ENCODE measurements at regions not wholly inside any gene's neighbourhood (a gene's known extent, or its start where the extent isn't known, plus 50 kb on each side); places are given as distances from the start of the nearest gene placed in this dataset.

DNA sequence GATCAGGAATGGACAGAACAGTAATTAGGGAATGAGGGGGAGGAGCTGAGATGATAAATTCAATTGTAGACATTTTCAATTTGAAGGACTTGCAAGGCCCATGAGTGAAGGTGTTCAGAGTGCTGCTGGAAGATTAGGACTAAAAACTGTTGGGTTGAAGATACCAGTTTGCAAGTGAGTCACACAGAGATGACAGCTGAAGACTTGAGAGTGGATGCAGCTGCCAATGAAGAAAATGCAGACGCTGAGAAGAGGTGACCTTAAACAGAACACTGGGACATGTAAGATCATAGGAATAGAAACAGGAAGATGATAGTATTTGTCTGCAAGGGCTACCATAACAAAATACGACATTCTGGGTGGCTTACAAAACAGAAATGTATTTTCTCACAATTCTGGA, 1716.5 kb upstream of the SLC10A2 start:
- Histone ChIP-seq H3K36me3 (ENCODE audit: control insufficient read depth, insufficient read depth, low read length) (no peaks in the 10 kb centered on the region), H4K20me1 (ENCODE audit: control insufficient read depth, extremely low read depth, insufficient read depth, low read length) (no peaks in the 10 kb centered on the region), H3K79me2 (ENCODE audit: control insufficient read depth, insufficient read depth, low read length) (no peaks in the 10 kb centered on the region), H3K4me3 (replicated peaks in 1 of 4; ENCODE audit: control extremely low read depth in 1 of 4, insufficient read depth in 1 of 4, low read depth in 3 of 4, low read length in 4 of 4) (no peak overlapping the region), H2AFZ (ENCODE audit: low read length) (no peak overlapping the region), H3K9ac (ENCODE audit: insufficient read depth, low read length) (no peak overlapping the region), H3K27me3 (ENCODE audit: control insufficient read depth, insufficient read depth, low read length) (no peaks in the 10 kb centered on the region), H3K4me1 (ENCODE audit: control insufficient read depth, extremely low read depth, insufficient read depth, low read length) (no peaks in the 10 kb centered on the region), H3K4me2 (ENCODE audit: extremely low read depth, insufficient read depth, low read length) (no peak overlapping the region), H3K27ac (ENCODE audit: insufficient read depth, low read length) (no peak overlapping the region), H3K9me3 (ENCODE audit: control insufficient read depth, insufficient read depth, low read depth, low read length) (no peaks in the 10 kb centered on the region)
- TF ChIP-seq, protein P1, sequence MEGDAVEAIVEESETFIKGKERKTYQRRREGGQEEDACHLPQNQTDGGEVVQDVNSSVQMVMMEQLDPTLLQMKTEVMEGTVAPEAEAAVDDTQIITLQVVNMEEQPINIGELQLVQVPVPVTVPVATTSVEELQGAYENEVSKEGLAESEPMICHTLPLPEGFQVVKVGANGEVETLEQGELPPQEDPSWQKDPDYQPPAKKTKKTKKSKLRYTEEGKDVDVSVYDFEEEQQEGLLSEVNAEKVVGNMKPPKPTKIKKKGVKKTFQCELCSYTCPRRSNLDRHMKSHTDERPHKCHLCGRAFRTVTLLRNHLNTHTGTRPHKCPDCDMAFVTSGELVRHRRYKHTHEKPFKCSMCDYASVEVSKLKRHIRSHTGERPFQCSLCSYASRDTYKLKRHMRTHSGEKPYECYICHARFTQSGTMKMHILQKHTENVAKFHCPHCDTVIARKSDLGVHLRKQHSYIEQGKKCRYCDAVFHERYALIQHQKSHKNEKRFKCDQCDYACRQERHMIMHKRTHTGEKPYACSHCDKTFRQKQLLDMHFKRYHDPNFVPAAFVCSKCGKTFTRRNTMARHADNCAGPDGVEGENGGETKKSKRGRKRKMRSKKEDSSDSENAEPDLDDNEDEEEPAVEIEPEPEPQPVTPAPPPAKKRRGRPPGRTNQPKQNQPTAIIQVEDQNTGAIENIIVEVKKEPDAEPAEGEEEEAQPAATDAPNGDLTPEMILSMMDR (conservative IDR thresholded peaks at IDR 0.05 in 1 of 2, IDR thresholded peaks at IDR 0.05 in 1 of 2; ENCODE audit: low read depth in 1 of 2, low read length in 2 of 2), result no peak
- TF ChIP-seq EZH2 (IDR thresholded peaks at IDR 0.05; ENCODE audit: low read length, missing control alignments), result no peak
- DNase-seq (ENCODE audit: low read depth in 2 of 2), result no peak

DNA sequence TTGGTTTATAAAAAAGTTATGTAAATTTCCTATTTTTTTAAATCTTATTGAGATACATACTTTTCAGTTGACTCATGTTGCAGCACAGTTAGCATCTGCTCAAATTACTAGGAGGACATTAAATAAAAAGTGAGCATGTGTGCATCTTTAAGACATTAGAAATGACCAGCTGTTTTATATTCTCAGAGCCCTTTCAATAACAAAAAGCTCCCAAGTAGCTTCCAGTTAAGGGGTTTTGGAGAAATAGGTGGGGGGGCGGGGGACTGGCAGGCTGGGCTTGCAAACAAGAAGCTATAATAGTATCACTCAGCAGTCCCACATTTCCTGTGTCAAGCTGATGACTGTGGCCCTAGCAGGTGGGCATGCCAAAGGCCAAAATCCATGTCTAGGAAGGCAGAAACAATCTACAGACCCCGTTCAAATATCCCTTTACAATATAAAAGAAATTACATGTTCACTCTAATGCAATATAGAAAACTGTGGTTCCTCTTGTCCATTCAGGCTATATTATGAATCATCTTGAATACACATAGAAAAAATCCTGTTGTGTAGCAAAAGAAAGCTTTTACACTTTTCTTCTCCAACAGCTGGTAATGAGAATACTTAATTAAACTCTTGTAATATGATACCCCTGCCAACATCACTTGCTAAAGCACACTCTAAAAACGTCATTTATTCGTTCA, 1713.2 kb upstream of the SLC10A2 start:
- TF ChIP-seq, protein P1 (conservative IDR thresholded peaks at IDR 0.05 in 1 of 2, IDR thresholded peaks at IDR 0.05 in 1 of 2; ENCODE audit: low read depth in 1 of 2, low read length in 2 of 2), result no peak
- TF ChIP-seq EZH2 (IDR thresholded peaks at IDR 0.05; ENCODE audit: low read length, missing control alignments), result no peak
- Histone ChIP-seq H3K4me3 (replicated peaks in 1 of 4; ENCODE audit: control extremely low read depth in 1 of 4, insufficient read depth in 1 of 4, low read depth in 3 of 4, low read length in 4 of 4) (no peak overlapping the region), H3K79me2 (ENCODE audit: control insufficient read depth, insufficient read depth, low read length) (no peaks in the 10 kb centered on the region), H3K36me3 (ENCODE audit: control insufficient read depth, insufficient read depth, low read length) (no peaks in the 10 kb centered on the region), H3K27ac (ENCODE audit: insufficient read depth, low read length) (no peak overlapping the region), H3K27me3 (ENCODE audit: control insufficient read depth, insufficient read depth, low read length) (no peaks in the 10 kb centered on the region), H3K4me1 (ENCODE audit: control insufficient read depth, extremely low read depth, insufficient read depth, low read length) (no peaks in the 10 kb centered on the region), H3K9ac (ENCODE audit: insufficient read depth, low read length) (no peak overlapping the region), H4K20me1 (ENCODE audit: control insufficient read depth, extremely low read depth, insufficient read depth, low read length) (no peaks in the 10 kb centered on the region), H2AFZ (ENCODE audit: low read length) (no peak overlapping the region), H3K4me2 (ENCODE audit: extremely low read depth, insufficient read depth, low read length) (no peak overlapping the region), H3K9me3 (ENCODE audit: control insufficient read depth, insufficient read depth, low read depth, low read length) (no peaks in the 10 kb centered on the region)
- peak; percentile 58 to 90 for DNase-seq (ENCODE audit: low read depth in 2 of 2)

DNA sequence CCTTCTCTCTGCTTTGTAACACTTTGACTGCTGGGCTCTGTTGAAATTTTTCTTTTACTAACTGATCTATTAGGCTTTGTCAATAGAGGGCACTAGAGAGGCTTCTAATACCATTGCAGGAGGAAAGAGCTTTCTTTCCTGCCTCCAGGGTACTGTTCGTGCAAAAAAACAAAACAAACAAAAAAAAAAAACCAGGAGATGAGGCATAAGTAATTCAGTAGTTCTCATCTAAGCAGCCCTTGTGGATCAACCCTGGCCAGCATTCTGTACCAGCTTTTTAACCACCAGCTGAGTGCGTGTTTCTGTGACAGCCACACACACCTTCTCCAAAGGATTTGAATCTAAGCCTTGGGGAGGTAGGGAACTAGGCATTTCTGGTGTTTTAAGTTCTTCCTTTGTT, 1707.6 kb upstream of the SLC10A2 start:
- H2AFZ ChIP-seq (ENCODE audit: low read length), result no peak overlapping the region
- H3K9me3 ChIP-seq (ENCODE audit: control insufficient read depth, insufficient read depth, low read depth, low read length), result no peaks in the 10 kb centered on the region
- H4K20me1 ChIP-seq (ENCODE audit: control insufficient read depth, extremely low read depth, insufficient read depth, low read length), result no peaks in the 10 kb centered on the region
- no peak overlapping the region for H3K4me2 ChIP-seq (ENCODE audit: extremely low read depth, insufficient read depth, low read length)
- H3K79me2 ChIP-seq (ENCODE audit: control insufficient read depth, insufficient read depth, low read length), result no peaks in the 10 kb centered on the region
- H3K27ac ChIP-seq (ENCODE audit: insufficient read depth, low read length), result no peak overlapping the region
- H3K27me3 ChIP-seq (ENCODE audit: control insufficient read depth, insufficient read depth, low read length), result no peaks in the 10 kb centered on the region
- H3K36me3 ChIP-seq (ENCODE audit: control insufficient read depth, insufficient read depth, low read length), result no peaks in the 10 kb centered on the region
- peak; percentile 55 to 80 for DNase-seq (ENCODE audit: low read depth in 2 of 2)
- H3K4me1 ChIP-seq (ENCODE audit: control insufficient read depth, extremely low read depth, insufficient read depth, low read length), result no peaks in the 10 kb centered on the region
- no peak overlapping the region for H3K9ac ChIP-seq (ENCODE audit: insufficient read depth, low read length)
- TF ChIP-seq, protein P1 (conservative IDR thresholded peaks at IDR 0.05 in 1 of 2, IDR thresholded peaks at IDR 0.05 in 1 of 2; ENCODE audit: low read depth in 1 of 2, low read length in 2 of 2), result peak; percentile 33 to 72
- TF ChIP-seq EZH2 (IDR thresholded peaks at IDR 0.05; ENCODE audit: low read length, missing control alignments), result no peak
- H3K4me3 ChIP-seq (replicated peaks in 1 of 4; ENCODE audit: control extremely low read depth in 1 of 4, insufficient read depth in 1 of 4, low read depth in 3 of 4, low read length in 4 of 4), result no peak overlapping the region
